GM21390 (cell line): ENCODE measurements at regions not wholly inside any gene's neighbourhood (a gene's known extent, or its start where the extent isn't known, plus 50 kb on each side); places are given as distances from the start of the nearest gene placed in this dataset.
"Not testable (repeated sequence)": the region's sequence is repeated elsewhere in the genome, so short reads cannot be mapped to it uniquely, and the experiment has no call there.

Source experiments
- ATAC-seq: cut with Tn5 transposase; IDR thresholded peaks from one replicate; pipeline ENCODE4 v1.9.1; 2021; ENCODE audit not compliant: unreplicated experiment

- no peak for ATAC-seq
Observed at GRCh38 chr7:25069900-25070443, 55.1 kb downstream of the CYCS start.

- no peak for ATAC-seq
Observed at GRCh38 chr7:25068502-25069213, 56.4 kb downstream of the CYCS start.

DNA sequence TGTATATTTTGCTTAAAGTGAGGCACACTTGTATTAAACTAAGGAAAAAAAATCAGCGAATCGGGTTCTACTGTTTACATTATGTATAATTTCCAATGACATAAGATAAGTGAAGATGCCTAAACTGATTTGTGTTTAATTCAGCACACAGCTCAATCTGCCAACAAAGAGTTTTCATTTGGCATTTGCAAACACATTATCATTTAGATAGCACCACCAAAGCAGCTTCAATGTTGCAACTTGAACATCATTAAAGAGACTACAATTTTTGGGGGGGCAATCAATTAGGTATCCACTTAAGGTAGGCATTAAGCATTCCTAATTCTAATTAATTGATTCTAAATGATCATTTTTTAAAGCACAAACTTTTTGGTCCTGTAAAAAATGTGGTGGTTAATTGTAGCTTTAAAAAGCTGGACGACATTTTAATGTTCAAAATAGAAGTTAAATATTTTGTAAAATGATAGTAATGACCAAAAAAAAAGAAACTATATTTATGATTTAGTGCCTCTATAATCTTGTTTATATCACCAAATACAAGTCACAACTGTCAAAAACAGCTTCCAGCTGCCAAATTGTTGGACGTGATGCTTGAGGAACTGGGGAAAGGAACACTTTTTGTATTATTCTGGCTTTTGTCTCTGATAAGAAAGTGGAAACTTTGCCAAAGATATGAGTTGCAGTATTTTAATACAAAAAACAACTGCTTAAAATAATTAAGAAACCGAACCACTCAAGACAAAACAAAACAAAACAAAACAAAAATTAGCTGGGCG is 57.1 kb downstream of the CYCS start:
- no peak for ATAC-seq

DNA sequence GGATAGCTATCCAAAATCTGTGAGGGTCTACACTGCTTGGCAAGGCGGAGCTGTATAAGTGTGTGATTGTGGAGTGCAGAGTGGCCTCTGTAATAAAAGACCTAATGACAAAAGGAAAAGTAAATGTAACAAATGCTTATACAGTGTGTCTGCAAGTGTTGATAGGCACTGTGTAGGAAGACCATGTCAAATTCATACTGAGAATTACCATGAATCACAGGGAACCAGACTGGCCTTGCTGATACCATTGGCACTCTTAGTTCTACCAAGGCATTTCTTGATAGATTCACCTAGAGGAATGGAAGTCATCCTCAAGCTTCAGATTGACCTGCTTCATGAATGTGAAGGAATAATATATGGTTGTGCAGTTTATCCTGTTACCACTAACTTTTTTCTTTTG is 58.8 kb downstream of the CYCS start:
- ATAC-seq = no peak

DNA sequence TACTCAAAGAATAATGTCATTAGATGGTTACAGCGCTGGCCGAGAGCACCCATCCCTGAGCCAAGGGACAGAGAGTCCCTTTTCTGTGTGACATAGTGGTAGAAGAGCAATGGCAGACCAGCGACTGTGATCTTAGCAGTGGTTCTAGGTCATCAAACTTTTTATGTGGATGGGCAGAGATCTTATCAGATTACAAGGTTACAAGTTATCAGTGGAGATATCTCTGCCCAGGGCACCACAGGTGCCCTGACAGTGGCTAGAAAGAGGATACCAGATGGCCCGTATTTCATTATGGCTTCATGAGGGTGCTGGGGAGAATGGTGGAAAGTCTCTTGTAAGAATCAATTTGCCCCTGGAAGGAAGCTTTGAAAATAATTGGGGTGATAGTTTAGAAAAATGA is 62.7 kb downstream of the CYCS start:
- no peak for ATAC-seq

DNA sequence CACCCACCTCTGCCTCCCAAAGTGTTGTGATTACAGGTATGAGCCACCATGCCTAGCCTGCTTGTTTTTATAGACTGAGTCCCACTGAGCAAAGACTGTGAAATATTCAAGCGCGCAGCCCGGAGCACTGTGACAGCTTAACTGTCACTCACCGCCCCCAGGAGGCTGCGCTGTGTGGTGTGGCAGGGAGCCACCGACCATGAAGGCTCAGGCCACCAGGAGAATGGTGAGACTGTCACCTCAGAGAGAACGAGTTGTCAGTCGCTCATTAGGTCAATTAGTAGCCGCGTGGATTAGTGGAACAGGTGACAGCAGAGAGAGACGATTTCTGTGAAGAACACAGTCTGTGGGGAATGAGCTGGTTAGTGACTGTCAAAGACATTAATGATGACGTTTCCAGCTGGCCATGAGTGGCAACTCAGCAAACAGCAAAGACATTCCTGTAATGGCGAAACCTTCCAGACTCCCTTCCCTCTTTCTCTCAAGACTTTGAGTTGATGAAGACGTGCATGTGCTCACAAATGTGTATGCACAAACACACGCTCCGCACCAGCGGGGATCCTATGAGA is 64.5 kb downstream of the CYCS start:
- ATAC-seq = no peak

- no peak for ATAC-seq
Observed at GRCh38 chr7:25059576-25059975, 65.5 kb downstream of the CYCS start.

DNA sequence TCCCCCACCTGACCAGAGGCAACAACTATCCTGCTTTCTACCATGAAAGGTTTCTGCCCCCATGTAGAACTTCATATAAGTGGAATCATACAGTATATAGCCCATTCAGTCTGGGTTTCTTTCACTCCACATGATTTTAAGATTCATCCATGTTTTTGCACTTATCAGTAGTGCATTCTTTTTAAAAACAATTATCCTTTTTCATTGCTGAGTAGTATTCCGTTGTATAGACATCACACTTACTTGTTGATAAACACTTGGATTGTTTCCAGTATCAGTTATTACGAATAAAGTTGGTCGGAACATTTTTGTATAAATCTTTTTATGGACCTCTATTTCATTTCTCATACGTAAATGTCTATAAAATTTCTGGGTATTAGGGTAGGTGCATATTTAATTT is 68.7 kb downstream of the CYCS start:
- ATAC-seq = no peak

- no peak for ATAC-seq
Observed at GRCh38 chr7:25055520-25056220, 69.4 kb downstream of the CYCS start.

- no peak for ATAC-seq
Observed at GRCh38 chr7:25054819-25055519, 70.1 kb downstream of the CYCS start.

DNA sequence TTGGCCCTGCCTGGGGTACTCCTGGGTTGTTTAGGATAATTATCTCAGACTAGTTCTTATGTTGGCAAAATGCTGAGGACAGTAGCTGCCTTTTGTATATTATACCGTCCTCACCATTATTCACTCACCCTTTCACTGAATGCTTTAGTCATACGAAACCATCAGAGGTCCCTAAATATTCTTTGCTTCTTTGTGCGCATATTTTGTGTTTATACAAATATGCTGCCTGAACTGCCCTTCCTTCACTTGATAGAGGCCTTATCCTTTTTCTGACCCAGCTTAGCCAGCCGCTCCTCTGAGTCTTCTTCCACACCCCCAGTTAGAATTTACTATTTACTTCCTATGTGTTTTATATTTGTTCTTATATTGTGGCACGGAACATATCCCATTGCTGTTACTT is 70.2 kb upstream of the OSBPL3 start:
- no peak for ATAC-seq

DNA sequence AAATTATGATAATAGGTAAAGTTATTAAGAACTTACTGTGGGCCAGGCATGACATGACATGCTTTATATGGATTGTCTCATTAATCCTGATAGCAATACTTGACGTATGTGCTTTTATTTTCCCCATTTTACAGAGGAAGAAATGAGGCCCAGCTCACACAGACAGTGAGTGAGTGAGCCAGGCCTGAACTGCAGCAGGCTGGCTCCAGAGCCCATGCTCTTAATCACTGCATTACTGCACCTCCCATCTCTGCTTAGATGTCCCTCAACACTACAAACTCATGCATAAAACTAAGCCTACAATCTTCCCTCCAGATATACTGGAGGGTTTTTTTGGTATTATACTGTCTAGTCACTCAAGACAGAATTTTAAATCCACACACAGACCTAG is 68.5 kb upstream of the OSBPL3 start:
- no peak for ATAC-seq

- ATAC-seq = not testable (repeated sequence)
Observed at GRCh38 chr7:25047571-25048443, 67.8 kb upstream of the OSBPL3 start.

- ATAC-seq = no peak
Observed at GRCh38 chr7:25037325-25037724, 57.3 kb upstream of the OSBPL3 start.

GRCh38 chr7:25035274-25035673 is 55.3 kb upstream of the OSBPL3 start:
- ATAC-seq = no peak

DNA sequence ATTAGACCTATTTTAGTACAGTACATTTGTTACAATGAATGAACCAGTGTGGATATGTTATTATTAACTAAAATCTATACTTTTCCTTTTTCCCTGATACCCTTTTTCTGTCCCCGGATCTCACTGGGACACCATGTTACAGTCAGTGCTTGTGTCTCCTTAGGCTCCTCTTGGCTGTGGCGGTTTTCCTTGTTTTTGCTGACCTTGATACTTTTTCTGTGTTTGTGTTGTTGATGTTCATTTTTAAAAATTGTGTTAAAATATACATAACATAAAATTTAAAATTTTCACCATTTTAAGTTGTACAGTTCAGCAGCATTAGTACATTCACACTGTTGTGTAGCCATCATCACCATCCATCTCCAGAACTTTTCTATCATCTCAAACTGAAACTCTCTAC is 54.2 kb upstream of the OSBPL3 start:
- ATAC-seq = no peak

DNA sequence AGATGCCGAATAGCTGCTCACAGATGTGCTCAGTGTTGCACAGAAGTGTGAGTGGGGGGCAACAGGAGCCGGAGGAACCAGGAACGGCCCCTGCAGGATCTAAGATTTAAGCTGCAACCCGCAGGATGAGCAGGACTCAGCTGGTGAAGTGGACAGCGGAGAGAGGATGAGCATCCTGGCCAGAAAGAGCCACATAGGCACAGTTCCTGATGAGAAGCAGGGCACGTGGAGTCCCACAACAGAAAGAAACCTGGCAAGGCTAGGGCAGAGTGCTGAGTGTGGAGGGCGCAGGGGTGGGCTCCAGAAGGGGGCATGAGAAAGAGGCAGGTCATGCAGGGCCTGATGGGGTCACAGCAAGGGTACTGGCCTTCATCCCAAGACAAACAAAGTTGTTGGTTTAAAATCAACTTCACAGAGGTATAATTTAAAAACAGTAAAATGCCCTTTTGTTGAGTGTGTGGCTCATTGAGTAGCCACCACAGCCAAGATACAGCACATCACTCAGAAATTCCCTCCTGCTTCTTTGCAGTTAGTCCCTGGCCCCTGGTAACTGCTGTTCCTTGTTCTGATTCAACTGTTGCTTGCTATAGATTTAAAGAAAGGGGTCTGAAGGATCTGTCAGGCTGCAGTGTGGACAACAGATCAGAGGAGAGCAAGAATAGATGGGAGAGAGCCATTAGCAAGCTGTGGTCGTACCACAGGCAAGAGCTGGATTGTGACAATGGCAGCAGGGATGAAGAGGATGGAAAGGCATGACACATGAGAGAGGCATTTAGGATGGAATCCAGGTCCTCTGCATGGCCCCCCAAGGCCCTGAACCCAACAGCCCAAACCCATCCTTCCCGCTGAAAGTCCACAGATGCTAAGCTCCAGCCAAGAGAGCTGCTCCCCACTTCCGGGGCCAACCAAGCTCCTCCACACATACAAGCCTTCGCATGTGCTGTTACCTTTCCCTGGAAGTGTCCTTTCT is 53.1 kb upstream of the OSBPL3 start:
- no peak for ATAC-seq

GRCh38 chr7:25031432-25031831 is 51.5 kb upstream of the OSBPL3 start:
- peak; percentile 41 for ATAC-seq

DNA sequence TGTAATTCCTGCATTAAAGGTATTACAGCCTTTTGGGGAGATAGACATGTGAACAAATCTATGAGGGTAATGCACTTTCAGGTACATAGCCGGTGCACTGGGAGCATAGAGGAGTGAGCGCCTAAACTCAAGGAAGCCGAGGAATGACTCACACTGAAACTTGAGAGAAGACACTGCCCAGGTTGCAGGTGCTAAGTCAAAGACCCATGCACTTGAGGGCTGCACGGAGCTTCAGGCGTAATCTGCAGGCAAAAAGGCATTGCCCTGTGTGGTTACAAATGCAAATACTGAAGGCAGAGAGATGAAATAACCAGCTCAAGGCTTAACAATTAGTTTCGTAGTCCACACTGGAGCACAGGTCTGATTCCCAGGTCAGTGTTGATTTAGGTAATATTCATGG is 51.0 kb upstream of the OSBPL3 start:
- peak; percentile 96 for ATAC-seq
